ENCODE measurements at regions not wholly inside any gene's neighbourhood (a gene's known extent, or its start where the extent isn't known, plus 50 kb on each side); places are given as distances from the start of the nearest gene placed in this dataset.

DNA sequence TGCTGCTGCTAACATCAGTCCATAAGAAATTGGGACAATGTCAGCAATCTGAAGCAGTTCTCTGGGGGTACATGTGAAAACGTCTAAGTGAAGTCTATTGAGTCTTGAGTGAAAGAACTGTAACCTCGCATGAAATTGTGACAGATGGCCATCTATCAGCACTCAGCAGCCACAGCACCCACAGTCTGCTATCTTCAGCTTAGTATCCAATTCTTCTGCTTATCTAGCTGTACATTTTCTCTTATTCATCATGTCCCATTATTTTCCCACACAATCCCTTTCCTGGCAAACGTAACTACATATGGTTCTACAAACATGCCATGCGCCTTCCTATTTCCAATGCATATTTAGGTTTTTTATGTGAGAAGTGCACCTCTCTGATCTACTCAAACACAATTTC lies 629.7 kb downstream of the NTRK3 start:
- Histone ChIP-seq H2AFZ (ENCODE audit: low read length) (no peak overlapping the region), H3K36me3 (ENCODE audit: insufficient read depth, low read length) (no peaks in the 10 kb centered on the region), H3K27ac (ENCODE audit: low read depth, low read length) (no peak overlapping the region), H3K27me3 (ENCODE audit: insufficient read depth, low read length) (no peaks in the 10 kb centered on the region), H3K4me2 (ENCODE audit: insufficient read depth, low read length) (no peak overlapping the region), H3K4me1 (ENCODE audit: insufficient read depth, low read length) (no peaks in the 10 kb centered on the region), H3K79me2 (ENCODE audit: insufficient read depth, low read length) (no peaks in the 10 kb centered on the region), H4K20me1 (ENCODE audit: insufficient read depth, low read length) (no peaks in the 10 kb centered on the region), H3K9me3 (ENCODE audit: low read depth, low read length) (no peaks in the 10 kb centered on the region), H3K4me3 (ENCODE audit: insufficient read depth, low read length) (no peak overlapping the region)
- no peak for DNase-seq (ENCODE audit: insufficient read length, low spot score, missing footprints)
- TF ChIP-seq, protein P1, sequence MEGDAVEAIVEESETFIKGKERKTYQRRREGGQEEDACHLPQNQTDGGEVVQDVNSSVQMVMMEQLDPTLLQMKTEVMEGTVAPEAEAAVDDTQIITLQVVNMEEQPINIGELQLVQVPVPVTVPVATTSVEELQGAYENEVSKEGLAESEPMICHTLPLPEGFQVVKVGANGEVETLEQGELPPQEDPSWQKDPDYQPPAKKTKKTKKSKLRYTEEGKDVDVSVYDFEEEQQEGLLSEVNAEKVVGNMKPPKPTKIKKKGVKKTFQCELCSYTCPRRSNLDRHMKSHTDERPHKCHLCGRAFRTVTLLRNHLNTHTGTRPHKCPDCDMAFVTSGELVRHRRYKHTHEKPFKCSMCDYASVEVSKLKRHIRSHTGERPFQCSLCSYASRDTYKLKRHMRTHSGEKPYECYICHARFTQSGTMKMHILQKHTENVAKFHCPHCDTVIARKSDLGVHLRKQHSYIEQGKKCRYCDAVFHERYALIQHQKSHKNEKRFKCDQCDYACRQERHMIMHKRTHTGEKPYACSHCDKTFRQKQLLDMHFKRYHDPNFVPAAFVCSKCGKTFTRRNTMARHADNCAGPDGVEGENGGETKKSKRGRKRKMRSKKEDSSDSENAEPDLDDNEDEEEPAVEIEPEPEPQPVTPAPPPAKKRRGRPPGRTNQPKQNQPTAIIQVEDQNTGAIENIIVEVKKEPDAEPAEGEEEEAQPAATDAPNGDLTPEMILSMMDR (IDR thresholded peaks at IDR 0.05; ENCODE audit: extremely low read depth, low read depth, low read length) = no peak

DNA sequence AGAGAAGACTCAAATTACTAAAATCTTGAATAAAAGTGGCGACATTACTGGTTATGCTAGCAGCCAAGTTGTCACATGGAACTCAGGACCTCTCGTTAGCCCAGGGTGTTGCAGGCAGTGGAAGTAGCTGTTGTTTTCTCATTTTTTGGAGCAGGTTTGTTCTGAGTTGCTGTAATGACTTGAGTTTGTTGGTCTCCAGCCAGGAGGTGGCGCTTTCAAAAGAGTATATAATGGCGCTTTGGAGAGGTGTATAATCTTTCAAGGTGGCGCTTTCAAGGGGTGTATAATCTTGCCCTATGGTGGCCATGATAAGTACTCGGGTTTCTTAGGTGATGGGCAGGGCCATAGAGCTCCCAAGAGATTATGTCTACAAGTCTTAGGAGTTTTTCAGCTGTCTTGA lies 632.7 kb downstream of the NTRK3 start:
- no peak overlapping the region for H3K27ac ChIP-seq (ENCODE audit: low read depth, low read length)
- no peak overlapping the region for H3K4me3 ChIP-seq (ENCODE audit: insufficient read depth, low read length)
- TF ChIP-seq, protein P1 (IDR thresholded peaks at IDR 0.05; ENCODE audit: extremely low read depth, low read depth, low read length) = no peak
- no peaks in the 10 kb centered on the region for H3K27me3 ChIP-seq (ENCODE audit: insufficient read depth, low read length)
- no peak overlapping the region for H2AFZ ChIP-seq (ENCODE audit: low read length)
- no peak for DNase-seq (ENCODE audit: insufficient read length, low spot score, missing footprints)
- no peaks in the 10 kb centered on the region for H3K9me3 ChIP-seq (ENCODE audit: low read depth, low read length)
- no peaks in the 10 kb centered on the region for H3K79me2 ChIP-seq (ENCODE audit: insufficient read depth, low read length)
- H3K36me3 ChIP-seq (ENCODE audit: insufficient read depth, low read length) = no peaks in the 10 kb centered on the region
- H4K20me1 ChIP-seq (ENCODE audit: insufficient read depth, low read length) = no peaks in the 10 kb centered on the region
- peaks cover 4% of the 10 kb centered on the region for H3K4me1 ChIP-seq (ENCODE audit: insufficient read depth, low read length)
- no peak overlapping the region for H3K4me2 ChIP-seq (ENCODE audit: insufficient read depth, low read length)

DNA sequence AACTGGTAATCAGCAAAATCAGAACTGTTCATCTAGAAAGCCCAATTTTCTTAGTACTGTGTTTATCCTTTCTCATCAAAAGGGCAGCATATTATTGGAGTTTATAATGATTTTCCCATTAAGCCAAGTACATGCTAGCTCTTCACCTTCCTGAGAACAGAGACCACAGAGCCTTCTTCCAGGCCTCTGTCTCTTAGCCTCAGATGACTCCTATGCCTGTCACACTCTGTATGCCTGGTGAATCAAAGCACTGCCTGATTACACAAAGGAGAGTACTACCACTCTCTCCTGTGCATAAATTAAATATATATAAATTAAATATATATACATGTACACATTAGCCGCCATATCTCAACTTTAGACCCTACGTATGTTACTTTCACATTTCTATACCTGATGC lies 636.1 kb downstream of the NTRK3 start:
- Histone ChIP-seq H3K4me3 (ENCODE audit: insufficient read depth, low read length) (no peak overlapping the region), H3K4me2 (ENCODE audit: insufficient read depth, low read length) (no peak overlapping the region), H2AFZ (ENCODE audit: low read length) (no peak overlapping the region), H3K27ac (ENCODE audit: low read depth, low read length) (peak overlapping the region; percentile 54), H3K79me2 (ENCODE audit: insufficient read depth, low read length) (no peaks in the 10 kb centered on the region), H3K4me1 (ENCODE audit: insufficient read depth, low read length) (peaks cover 14% of the 10 kb centered on the region), H4K20me1 (ENCODE audit: insufficient read depth, low read length) (no peaks in the 10 kb centered on the region), H3K27me3 (ENCODE audit: insufficient read depth, low read length) (no peaks in the 10 kb centered on the region), H3K36me3 (ENCODE audit: insufficient read depth, low read length) (no peaks in the 10 kb centered on the region), H3K9me3 (ENCODE audit: low read depth, low read length) (no peaks in the 10 kb centered on the region)
- DNase-seq (ENCODE audit: insufficient read length, low spot score, missing footprints) = no peak
- TF ChIP-seq, protein P1 (IDR thresholded peaks at IDR 0.05; ENCODE audit: extremely low read depth, low read depth, low read length) = no peak

DNA sequence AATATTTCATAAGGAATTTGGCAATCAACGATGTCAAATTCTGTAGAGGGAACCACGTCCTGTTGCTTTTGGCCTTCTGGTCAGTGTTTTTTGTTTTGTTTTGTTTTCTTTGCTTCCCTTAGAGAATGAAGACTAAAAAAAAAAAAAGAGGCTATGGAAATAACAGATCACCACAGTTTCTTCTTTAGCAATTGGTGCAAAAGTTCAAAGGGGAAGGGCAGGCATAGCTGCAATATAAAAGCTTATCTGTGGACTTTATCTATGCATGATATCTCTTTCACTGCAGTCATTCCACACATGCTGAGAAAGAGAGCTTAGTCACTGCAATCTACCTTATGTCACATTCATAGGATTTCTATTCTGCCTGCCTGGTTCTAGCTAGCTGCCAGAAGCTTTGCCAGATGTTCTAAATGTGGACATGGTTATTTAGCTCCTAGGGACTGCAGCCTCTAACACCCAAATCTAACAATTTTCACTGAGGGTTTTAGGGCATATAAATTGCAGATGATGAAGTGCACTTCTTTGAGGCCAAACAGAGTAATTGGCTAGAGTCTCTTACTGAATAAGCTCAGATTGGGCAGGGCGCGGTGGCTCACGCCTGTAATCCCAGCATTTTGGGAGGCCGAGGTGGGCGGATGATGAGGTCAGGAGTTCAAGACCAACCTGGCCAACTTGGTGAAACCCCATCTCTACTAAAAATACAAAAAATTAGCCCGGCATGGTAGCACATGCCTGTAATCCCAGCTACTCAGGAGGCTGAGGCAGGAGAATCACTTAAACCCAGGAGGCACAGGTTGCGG lies 637.2 kb downstream of the NTRK3 start:
- H3K4me2 ChIP-seq (ENCODE audit: insufficient read depth, low read length) = peak overlapping the region; percentile 65
- TF ChIP-seq, protein P1 (IDR thresholded peaks at IDR 0.05; ENCODE audit: extremely low read depth, low read depth, low read length) = no peak
- H3K4me1 ChIP-seq (ENCODE audit: insufficient read depth, low read length) = peaks cover 14% of the 10 kb centered on the region
- H2AFZ ChIP-seq (ENCODE audit: low read length) = peak overlapping the region; percentile 35
- peak overlapping the region; percentile 94 for H3K27ac ChIP-seq (ENCODE audit: low read depth, low read length)
- no peak for DNase-seq (ENCODE audit: insufficient read length, low spot score, missing footprints)
- H3K9me3 ChIP-seq (ENCODE audit: low read depth, low read length) = no peaks in the 10 kb centered on the region
- H3K36me3 ChIP-seq (ENCODE audit: insufficient read depth, low read length) = no peaks in the 10 kb centered on the region
- H3K4me3 ChIP-seq (ENCODE audit: insufficient read depth, low read length) = no peak overlapping the region
- no peaks in the 10 kb centered on the region for H3K79me2 ChIP-seq (ENCODE audit: insufficient read depth, low read length)
- no peaks in the 10 kb centered on the region for H3K27me3 ChIP-seq (ENCODE audit: insufficient read depth, low read length)
- no peaks in the 10 kb centered on the region for H4K20me1 ChIP-seq (ENCODE audit: insufficient read depth, low read length)

All from osteoblast (primary cell).